HG03520 (cell line): ENCODE measurements at regions not wholly inside any gene's neighbourhood (a gene's known extent, or its start where the extent isn't known, plus 50 kb on each side); places are given as distances from the start of the nearest gene placed in this dataset.

Source experiments
- ATAC-seq: cut with Tn5 transposase; IDR thresholded peaks from one replicate; pipeline ENCODE4 v1.9.1; 2021; ENCODE audit warnings: mild to moderate bottlenecking, moderate library complexity; ENCODE audit not compliant: unreplicated experiment

DNA sequence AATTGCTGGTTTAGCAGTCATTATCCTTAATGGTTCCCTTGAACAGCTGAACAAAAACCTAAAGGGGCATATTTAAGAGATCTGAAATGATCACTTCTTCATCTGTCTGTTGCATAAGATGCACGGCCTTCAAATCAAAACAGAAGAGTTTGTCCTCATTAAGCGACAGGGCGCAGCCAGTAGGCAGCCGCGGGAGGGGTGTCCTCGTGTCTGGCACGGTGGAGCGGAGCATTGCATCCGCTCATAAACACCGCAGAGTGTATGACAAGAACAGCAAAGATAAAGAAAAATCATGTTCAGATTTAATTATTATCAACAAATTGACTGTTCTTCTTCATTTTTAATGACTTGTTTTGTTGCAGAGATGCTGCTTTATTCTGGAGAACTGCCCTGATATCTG is 255.6 kb upstream of the ADARB2 start:
- no peak for ATAC-seq

DNA sequence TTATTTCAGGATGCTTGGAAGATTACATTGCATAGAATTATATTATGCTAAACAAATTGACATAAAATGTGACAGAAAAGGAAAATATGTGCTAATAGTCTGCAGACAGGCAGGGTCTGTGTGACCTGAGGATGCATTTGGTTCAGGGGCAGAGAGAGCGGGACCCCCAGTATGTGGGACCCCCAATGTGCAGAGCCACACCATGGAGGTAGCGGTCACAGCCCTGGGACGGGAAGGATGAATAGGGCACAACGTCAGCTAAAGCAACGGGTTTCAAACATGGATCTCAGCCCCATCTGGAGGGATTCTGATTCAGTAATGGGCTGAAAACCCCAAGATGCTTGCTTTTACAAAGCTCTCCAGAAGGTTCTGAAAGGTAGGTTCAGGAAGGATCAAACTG is 251.8 kb upstream of the ADARB2 start:
- no peak for ATAC-seq

DNA sequence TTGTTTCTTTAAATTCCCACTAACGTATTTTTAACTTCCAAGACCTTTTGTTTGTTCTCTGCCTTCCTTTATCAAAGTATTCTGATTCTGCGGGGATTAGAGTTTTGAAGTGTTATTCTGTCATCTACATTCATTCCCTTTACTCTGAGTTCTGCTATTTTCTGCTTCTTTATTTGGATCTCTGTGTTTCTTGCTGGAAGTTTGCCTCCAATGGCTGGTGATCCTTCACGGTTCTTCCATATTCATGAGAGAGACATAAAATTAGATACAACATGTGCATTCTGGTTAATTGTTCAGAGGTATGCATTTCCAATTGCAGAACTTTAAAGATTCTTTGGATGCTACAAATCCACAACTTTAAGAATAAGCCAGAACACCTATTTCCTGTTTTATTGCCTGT is 244.7 kb upstream of the ADARB2 start:
- no peak for ATAC-seq

DNA sequence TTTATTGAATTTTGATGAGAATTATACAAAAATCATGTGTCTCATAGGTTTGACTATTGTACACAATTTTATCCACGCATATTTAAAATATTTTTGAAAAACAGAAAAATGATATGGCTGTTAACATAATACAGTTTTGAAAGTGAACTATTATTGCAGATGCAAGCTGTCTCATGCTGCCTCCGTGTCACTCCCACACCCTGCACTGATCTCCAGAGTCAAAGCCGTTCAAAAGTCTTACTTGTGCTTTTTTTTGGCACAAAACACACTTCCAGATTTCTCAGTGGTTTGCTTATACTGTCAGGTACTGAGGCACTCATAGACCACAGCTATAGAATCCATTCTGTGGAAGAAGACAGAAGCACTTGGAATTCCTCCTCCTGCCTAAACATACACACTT is 243.1 kb upstream of the ADARB2 start:
- ATAC-seq: no peak

DNA sequence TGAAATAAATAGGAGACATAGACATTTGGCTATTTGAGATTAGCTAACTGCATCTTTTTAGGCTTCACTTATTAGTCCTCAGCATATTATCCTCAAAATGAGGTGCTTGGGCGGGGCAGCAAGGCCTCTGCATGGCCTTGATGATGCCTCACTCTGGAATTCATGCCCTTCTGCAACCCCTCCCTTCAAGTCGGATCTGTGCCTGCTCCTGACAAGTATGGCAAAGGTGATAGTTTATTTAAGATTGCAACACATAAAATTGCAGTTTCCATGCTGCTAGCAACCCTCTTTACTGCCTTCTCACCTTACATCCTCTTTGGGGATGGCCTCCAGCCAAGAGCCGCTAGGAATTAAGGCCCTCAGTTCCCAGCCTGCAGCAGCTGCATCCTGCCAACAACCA is 241.3 kb upstream of the ADARB2 start:
- ATAC-seq: no peak

DNA sequence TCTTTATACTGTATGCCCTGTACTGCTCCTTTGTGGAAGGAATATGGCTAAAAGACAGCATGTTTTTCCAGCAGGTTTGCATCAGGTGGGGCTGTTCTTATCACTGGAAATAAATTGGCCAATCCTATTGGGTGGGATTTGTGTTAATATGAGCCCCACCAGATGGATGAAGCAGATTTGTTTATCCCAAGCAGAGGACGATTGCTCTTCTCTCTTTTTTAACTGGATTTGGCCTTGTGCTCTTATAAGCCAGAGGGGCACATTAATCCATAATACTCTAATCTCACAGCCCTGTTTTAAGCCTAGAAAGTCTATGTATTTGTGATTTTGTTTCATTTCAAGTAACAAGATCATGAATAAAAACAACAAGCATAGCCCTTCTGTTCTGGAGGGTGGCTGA is 240.1 kb upstream of the ADARB2 start:
- ATAC-seq: no peak

DNA sequence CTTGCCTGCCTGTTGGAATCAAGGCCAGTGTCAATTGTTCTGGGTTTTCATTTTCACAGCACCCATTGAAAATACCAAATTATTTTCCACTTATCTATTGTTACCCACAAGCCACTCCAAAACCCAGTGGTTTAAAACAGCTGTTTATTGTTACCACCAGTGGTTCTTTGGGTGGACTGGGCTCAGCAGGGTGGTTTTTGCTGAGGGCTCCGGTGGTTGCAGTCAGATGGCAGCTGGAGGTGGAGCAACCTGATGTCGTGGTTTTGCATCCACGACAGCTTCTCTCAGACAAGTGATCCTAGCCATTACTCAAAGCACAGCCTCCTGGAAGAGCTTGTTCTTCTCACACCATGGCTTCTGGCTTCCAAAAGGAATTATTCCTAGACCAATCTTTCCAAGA is 235.1 kb upstream of the ADARB2 start:
- no peak for ATAC-seq

DNA sequence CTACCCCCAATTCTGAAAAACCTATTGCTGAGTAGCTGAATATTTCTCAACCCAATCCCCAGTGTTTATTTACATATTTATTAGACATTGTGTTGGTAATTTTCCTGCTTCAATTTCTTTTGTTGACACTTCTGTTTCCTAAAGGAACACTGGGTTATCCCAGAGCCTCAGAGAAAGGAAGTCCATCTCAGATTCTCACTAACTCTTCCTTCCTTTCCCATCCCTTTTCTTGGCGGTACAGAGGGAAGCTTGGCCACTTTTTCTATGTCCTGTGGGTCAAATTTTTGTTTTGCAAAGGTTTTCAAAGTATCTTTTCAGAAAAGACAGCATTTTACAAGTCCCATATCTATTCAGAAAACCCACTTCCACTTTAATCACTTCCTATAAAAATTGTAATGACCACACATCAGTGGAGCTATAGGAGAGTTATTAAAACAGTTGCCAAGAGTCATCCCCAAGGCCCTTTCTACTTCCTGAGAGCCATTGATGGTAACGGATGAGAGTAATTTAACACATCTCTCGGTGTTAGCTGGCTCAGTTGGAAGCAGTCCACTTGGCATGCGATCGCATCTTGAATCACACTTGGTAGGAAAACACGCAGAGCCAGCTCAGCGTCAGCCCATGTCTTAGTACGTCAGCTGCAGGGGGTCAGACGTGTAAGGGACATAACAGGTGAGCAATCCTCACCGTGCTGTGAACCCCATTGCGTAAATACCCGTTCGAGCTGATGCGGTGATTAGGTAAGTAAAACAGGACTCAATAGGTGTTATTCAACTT is 231.1 kb upstream of the ADARB2 start:
- ATAC-seq: no peak

DNA sequence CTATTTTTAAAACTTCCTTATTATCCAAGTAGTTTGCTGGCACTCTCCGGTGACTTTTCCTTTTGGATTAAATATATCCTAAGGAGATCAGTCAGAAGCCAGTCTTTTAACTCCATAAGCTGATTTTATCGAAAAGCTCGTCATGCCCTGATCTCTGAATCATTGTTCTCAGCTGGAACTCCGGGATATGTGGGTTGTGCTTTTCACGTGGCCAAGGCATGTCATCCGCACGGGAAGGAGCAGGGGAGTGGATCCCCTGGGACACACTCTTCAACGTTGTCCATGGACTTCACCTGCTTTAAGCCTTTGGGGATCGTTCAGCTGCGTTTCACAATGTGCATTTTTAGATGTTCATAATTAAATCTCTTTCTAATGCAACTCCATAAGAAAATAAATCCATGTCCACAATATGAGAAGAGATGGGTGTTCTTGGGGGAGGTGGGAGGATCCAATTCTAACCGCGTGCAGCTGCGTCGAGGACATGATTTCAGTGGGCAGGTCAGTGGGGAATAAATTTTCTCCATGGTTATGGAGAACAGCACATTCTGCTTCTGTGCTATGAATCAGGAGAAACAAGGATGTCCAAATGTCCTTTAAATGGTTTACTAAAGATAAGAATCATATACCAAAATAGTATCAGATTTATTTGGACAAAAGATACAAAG is 229.5 kb upstream of the ADARB2 start:
- no peak for ATAC-seq

DNA sequence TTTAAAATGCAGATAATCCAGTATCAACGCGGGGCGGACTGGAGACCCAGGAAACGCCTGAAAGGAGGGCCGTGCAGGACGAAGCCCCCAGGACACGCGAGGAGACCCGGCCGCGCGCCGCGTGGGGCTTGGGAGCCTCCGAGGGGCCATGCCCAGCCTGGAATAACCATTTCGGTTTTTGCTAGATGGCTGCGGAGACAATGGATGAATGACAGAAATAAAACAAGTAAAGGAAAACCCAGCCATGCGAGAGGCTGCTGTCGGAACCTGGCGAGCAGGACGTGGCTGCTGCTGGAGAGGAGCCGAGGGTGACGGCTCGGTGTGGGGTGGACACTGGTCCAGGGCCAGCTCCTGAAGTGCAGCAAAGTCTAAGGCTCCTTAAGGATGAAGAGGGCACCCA is 227.2 kb upstream of the ADARB2 start:
- no peak for ATAC-seq

DNA sequence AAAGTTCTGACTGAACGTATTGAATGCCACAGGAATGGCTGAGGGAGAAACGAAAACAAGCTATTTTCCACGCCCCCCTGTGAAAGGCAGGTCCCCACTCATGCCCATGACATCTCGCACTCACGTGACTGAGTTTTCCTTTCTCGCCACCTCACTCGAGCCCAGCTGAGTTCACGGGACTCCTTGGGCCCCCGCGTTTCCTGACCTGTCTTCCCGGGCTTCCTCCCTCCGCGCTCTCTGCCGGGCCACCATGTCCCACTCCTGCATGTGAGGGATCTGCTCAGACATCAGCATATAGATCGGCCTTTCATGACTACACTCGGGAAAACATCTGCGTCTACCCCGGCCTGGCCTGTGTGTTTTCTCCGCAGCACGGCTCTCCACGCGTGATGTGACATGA is 226.0 kb upstream of the ADARB2 start:
- ATAC-seq: no peak

DNA sequence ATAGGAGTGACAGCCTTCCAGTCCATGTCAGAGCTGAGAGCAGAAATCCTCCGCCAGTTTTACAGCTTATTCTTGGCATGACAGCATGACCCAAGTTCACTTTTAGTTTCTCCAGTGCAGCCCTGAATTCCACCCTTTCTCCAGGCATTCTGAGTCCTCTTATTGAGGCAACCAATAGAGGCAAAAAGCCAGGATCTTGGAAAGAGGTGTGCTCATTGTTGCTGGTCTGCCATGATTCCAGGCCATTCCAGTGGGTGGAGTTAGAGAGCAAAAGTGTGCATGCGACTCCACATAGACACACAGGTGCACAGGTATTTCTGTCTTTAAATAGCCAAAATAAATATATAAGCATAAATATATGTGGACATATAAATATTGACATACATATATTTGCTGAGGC is 224.7 kb upstream of the ADARB2 start:
- ATAC-seq: no peak

DNA sequence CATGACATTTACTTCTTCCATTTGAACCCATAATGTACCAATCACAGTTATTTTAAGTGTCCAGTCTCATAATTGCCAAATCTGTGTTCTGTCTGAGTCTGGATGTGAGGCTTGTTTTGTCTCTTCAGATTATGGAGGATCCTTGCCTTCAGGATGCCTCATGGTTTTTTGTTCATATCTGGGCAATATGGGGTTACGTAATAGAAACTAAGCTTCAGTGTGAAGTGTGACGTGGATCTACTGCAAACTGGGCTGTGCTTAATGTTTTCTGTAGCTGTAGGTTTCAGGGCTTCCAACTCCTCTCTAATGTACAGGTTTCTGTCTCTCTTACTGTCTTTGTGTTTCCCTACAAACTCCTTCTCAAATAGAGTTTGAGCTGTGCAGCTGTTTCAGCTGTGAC is 223.7 kb upstream of the ADARB2 start:
- no peak for ATAC-seq

DNA sequence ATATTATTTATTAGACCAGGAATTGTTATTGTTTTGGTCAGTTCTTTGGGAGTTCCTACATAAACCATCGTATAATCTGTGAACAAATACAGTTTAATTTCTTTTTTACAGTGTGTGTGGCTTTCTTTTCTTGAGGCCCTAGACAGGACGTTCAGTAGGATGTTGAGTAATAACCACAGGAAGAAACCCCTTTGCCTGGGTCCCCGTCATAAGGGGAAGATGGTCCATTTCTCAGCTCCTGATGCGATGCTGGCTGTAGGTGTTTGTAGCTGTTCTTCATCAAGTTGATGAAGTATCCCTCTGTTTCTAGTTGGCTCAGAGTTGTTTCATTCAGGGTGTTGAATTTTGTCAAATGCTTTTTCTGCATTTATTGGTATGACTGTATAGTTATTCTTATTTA is 219.7 kb upstream of the ADARB2 start:
- no peak for ATAC-seq

DNA sequence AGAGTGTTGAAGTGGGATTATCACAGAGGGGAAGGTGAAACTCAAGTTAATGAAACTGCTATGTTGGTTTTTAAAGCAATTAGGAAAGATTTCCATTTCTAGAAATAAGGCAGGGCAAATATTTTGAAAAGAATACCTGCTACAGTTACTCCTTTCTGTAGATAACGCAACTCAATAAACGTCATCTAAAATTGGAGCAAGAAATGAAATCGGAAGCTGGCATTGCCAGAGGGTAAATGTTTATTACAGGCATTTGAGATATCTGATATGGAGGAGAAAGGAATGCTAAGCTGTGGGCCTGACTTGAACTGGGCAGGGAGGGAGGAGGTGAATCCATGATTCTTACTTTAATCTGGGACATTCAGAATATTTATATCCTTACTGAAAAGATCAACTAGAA is 217.0 kb upstream of the ADARB2 start:
- ATAC-seq: no peak

DNA sequence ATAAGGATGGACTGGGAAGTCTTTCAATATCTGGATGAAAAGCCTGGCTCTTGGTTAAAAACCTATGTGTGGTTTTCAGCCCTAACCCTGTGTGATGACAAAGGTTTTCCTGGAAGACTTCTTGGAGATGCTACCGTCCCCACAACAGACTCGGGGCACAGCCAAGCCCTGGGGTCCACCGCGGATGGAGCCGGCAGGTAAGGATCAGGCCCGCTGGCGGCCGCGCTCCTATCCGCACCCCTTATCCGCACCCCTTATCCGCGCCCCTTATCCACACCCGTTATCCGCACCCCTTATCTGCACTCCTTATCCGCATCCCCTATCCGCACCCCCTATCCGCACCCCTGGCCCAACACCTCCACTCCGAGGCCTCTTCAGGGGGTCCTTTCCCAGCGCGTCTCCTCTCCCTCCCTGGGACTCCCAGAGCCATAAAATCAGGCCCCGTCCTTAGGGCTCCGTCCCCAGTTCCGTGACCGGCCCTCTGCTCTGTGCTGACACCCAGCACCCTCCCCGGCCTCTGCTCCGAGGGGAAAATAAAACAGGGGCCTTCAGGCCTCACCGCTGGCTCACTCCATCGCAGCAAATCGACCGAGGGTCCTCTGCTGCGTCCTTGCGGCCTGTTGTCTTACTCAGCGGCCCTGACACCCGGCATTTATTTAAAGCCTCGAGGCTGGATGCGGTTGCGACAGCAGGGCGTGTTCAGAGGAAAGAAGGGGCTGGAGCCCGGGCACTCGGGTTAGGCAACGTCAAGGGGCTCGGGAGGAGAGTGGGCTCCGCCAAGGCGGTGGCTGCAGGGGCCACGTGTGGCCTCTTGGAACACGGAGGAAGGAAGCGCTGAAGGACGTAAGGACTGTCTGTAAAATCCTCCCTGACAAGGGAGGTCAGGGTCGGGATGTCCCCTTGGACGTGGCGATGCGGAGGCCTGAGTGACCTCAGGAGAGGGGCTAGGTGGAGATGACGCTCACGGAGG is 215.1 kb upstream of the ADARB2 start:
- ATAC-seq: no peak

DNA sequence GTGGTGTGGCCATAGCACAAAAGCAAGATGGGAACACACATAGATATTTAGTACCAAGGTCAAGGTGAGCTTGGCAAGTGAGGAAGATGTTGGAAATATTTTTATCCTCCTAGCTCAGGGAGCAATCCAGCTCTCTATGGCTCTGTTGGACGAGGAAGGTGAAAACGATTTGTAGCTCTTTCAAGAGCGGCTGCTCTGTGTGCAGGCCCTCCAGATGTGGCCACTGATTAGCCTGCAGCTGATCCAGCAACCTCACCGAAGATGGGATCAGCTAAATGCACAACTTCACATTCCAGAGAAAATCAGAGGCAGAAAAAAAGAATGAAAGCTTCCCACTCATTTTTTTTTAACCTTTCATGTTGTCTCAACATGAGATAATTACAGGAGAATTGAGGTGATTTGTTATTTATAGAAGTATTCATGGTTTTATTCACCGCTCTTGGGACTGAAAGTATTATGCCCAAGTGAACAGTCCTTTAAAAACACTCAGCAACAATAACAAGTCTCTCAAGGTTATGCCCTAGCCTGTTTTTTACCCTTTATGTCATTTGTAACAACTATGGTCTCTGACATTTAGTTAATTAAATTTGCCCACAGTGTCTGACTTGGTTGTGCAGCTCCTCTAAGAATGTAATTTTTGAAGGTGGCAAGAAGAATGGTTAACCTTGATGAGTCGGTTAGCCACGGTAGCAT is 213.6 kb upstream of the ADARB2 start:
- no peak for ATAC-seq

DNA sequence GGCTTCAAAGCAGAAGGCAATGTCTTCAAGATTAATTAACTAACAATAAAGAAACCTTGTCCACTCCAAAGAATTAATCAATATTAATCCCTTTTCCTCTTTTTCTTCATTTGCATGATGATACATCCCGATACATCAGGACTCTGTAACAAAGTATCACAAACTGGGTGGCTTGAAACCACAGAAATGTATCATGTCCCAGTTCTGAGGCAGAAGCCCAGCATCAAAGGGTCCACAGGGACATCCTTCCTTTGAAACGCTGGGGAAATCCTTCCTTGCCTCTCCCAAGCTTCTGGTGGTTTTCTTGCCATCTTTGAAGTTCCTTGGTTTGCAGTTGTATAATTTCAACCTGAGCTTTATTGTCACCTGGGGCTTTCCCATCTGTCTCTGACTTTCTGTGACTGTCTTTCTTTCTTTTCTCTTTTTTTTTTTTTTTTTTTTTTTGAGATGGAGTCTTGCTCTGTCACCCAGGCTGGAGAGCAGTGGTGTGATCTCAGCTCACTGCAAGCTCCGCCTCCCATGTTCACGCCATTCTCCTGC is 210.2 kb upstream of the ADARB2 start:
- ATAC-seq: no peak

DNA sequence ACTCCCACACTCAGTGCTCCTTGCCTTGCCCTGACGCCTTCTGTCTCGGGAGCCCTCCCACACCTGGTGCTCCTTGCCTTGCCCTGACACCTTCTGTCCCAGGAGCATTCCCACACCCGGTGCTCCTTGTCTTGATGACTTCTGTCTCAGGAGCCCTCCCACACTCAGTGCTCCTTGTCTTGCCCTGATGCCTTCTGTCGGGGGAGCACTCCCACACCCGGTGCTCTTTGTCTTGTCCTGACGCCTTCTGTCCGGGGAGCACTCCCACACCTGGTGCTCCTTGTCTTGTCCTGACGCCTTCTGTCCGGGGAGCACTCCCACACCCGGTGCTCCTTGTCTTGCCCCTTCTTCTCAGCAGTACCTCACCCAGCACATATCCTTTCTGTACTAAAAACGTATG is 207.2 kb upstream of the ADARB2 start:
- no peak for ATAC-seq

DNA sequence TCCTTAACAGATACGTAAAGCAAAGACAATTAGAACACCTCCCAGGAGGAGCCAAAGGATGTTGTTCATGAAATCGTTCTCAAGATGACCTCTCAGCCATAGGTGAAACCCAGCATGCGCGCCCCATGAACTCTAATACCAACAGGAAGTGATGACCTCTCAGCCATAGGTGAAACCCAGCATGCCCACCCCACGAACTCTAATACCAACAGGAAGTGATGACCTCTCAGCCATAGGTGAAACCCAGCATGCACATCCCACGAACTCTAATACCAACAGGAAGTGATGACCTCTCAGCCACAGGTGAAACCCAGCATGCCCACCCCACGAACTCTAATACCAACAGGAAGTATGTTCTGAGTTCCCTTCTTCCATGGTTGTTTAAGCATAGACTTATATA is 205.2 kb upstream of the ADARB2 start:
- ATAC-seq: no peak

DNA sequence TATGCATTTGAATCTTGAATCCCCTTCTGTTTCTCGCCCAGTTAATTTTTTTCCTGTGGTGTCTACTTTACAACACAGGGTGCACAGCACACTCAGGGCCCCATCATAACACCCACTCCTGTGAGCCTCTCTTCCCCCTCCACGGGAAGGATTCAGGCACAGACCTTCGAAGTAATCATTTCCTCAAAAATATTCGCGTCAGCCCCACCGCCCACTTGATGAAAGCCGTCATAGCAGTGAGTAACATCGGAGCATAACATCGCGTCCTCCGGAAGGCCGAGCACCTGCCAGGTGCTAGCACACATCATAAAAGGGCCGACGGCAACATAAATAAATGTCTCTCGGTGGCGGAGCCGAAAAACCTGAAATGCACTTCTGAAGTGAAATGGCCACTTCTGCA is 201.7 kb upstream of the ADARB2 start:
- ATAC-seq: no peak
